ENCODE measurements at regions not wholly inside any gene's neighbourhood (a gene's known extent, or its start where the extent isn't known, plus 50 kb on each side); places are given as distances from the start of the nearest gene placed in this dataset.

GRCh38 chr3:153670577-153670976 lies 450.6 kb upstream of the ARHGEF26 start:
- TF ChIP-seq EZH2 (IDR thresholded peaks at IDR 0.05) (no peak), POLR2AphosphoS5 (IDR thresholded peaks at IDR 0.05; ENCODE audit: borderline replicate concordance, low read depth, low read length) (no peak), FOXP2 (optimal IDR thresholded peaks at IDR 0.05; ENCODE audit: control extremely low read depth, extremely low read length, insufficient read depth) (no peak)

All from SK-N-MC (cell line).